GM21825 (cell line): ENCODE measurements at regions not wholly inside any gene's neighbourhood (a gene's known extent, or its start where the extent isn't known, plus 50 kb on each side); places are given as distances from the start of the nearest gene placed in this dataset.
"Not testable (repeated sequence)": the region's sequence is repeated elsewhere in the genome, so short reads cannot be mapped to it uniquely, and the experiment has no call there.

ENCODE experiments used
- ATAC-seq: cut with Tn5 transposase; IDR thresholded peaks from one replicate; pipeline ENCODE4 v1.9.1; 2021; ENCODE audit warnings: mild to moderate bottlenecking, moderate library complexity; ENCODE audit not compliant: unreplicated experiment

GRCh38 chr7:13628239-13629001 lies 361.0 kb downstream of the ETV1 start:
- no peak for ATAC-seq

GRCh38 chr7:13631207-13632049 lies 358.0 kb downstream of the ETV1 start:
- ATAC-seq, result not testable (repeated sequence)

DNA sequence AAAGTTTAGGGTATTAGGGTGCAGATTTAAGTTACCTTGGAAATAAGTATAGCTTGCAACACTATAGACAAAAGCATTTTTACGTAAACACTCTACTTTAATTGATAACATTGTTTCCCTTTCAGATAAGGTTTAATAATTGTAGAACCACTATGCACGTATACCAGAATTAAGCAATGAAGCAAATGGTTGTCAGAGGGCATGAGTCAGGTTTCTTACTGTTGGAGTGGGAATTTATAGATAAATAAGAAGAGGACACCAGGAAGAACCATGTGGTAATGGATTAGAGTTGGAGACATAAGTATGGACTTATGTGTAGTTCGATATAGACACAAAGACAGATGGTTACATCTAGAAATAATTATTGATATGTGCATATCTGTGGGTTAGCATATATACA lies 355.6 kb downstream of the ETV1 start:
- no peak for ATAC-seq

- ATAC-seq, result no peak
Observed at GRCh38 chr7:13639396-13639795, 350.1 kb downstream of the ETV1 start.

- ATAC-seq, result no peak
Observed at GRCh38 chr7:13641714-13642113, 347.8 kb downstream of the ETV1 start.

DNA sequence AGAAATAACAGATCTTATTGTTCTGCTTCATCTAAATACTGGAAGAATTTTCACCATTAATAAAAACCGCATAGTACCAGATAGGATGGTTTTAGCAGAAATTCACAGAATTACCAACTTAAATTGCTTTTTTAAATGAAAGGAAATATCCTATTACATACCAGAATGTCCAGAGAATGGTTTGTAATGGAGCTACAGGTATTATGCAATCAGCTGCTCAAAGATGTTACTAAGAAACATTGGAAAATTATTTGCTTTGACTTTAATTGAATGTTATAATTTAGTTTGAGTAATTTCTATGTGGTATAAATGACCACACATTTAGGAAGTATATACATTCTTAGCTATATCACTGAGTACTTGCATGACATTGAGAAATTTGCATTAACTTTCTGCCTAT lies 338.3 kb downstream of the ETV1 start:
- no peak for ATAC-seq

DNA sequence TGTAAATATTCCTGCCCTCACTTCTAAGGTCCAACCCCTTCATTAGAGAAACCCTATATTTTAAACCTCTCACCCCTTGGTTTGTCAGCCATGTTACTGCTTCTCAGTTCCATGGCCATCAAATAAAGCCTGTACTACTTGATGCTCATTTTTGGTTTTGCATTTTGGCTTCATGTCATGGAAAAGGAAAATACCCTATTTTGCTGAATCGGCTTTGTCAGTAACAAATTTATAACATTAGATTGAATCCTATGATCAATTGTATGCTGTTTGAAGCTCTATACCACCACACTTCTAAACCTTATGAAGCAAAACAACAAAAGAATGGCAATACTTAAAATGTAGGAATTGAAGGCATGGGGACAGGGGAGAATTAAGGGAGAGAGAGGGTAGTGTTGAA lies 333.1 kb downstream of the ETV1 start:
- ATAC-seq, result no peak

GRCh38 chr7:13673290-13673689 lies 316.2 kb downstream of the ETV1 start:
- no peak for ATAC-seq

GRCh38 chr7:13682626-13683025 lies 306.8 kb downstream of the ETV1 start:
- no peak for ATAC-seq

DNA sequence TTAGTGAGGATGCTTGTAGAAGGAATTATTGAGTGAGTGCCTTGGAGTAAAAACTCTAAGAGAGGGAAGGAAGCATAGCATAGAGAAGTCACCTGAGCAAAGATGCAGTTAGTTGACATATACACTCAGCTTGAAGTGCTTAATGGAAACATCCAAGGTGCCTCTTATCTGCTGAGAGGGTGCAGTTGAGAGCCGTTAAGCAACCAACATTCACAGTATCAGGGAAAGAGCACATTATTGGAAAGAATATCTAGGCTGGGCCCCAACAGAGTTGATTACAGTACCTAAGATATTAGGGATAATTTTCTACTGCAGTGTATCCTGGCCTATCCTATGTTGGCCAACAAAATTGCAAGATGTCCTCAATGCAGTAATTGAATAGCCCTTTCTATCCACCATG lies 302.0 kb downstream of the ETV1 start:
- ATAC-seq, result no peak

- no peak for ATAC-seq
Observed at GRCh38 chr7:13692548-13692947, 296.9 kb downstream of the ETV1 start.

- no peak for ATAC-seq
Observed at GRCh38 chr7:13702251-13702650, 287.2 kb downstream of the ETV1 start.

DNA sequence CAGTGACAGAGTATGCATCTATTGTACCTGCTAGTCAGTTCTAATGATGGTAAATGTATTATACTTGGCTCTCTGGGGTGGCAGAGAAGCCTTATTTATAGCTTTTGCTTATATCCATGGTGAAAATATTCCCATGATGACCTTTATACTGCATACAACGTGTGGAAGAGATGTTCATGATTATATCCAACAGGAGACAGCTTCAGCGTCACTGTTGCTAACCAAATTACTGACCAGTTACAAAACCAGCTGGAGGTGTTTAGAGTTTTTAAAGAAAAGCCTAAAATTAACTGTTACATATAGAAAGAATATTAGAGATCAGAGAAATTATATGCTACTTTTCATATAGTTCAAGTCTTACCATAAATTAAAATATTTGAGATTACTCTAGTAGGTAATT lies 280.8 kb downstream of the ETV1 start:
- ATAC-seq, result no peak

DNA sequence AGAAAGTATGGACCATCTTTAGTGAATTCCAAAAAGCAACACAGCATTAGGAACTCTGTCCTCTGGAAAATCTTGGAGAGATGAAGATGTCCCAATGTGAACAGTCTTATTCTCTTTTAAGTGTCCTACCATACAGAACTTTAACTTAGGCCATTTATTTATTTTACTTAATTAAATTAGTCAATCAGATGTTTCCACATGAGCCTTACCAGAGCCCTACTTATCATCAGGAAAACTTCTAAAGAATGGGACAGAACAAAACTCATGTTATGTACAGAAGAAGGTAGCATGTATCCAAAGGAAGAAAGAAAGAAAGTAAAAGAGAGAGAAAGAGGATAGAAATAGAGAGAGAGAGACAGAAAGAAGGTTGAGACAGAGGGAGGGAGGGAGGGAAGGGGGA lies 276.4 kb downstream of the ETV1 start:
- ATAC-seq, result no peak

DNA sequence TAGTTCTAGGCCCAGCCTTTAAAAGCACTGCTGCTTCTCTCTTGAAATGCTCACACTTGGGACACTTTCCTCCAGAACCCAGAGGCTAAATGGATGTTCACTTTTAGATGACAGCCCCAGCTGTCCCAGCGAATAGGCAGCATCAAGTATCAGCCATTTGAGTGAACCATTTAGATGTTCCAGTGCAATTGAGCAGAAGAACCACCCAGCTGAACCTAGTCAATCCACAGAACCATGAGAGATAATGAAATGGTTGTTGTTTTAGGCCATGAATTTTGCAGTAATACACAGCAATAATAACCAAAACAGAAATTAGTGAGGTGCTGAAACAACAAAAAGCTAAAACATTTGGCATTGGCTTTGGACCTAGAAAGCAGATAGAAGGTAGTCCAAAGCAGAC lies 273.9 kb downstream of the ETV1 start:
- no peak for ATAC-seq

- ATAC-seq, result no peak
Observed at GRCh38 chr7:13717031-13717430, 272.4 kb downstream of the ETV1 start.

DNA sequence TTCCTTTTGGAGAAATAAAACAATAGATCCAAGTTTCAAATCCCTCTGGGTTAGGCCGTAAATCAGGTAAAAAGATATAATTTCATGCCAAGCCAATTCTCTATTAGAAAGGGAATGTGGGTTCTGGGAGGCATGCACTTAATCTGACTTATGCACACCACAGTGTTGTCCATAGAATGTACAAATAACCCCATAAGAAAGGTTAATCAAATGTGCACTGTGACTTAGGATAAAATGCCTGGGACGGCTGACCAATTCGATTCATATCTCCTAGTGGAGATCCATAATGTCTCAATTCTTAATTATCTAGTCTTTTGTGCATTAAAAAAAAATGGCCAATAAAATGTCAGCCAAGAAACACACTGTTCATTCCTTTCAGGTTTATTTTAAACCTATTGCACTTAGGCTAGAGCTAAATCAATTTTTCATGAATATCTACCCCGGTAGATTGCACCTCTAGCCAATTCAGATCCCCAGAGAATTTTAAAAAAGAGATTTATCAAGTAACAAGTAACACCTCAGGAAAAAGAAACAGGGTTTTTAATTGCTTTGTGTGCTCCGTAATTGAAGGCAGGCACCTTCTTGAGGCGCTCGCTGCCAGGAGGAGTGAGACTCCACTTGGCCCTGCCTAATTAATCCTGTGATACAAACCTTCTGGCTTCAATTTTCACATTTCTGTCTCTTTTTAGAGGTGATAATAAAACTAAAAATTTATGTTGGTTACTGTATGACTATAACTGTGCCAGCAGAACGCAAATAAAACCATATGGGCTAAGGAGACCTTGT lies 265.1 kb downstream of the ETV1 start:
- ATAC-seq, result no peak

GRCh38 chr7:13724977-13725566 lies 264.4 kb downstream of the ETV1 start:
- no peak for ATAC-seq

- ATAC-seq, result no peak
Observed at GRCh38 chr7:13725591-13725990, 263.9 kb downstream of the ETV1 start.

- no peak for ATAC-seq
Observed at GRCh38 chr7:13727279-13727678, 262.2 kb downstream of the ETV1 start.

DNA sequence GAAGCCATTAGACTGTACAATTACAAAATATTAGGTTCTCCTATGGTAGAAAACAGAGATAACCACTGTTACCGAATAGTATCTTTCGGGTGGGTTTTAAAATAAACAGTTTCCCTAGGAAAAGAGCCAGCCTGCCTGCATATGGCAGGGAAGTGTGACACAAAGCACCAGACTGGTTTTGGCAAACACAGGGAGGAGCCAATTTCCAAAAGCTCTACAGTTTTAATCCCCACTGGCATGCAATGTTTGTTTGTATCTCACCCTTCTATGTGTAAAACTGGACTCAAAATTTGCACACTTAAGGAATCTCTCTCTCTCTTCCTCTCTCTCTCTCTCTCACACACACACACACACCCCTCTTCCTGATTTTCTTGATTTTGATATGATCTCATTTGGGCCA lies 261.7 kb downstream of the ETV1 start:
- ATAC-seq, result no peak
